Lung microvascular endothelial cell (primary cell): ENCODE measurements at regions not wholly inside any gene's neighbourhood (a gene's known extent, or its start where the extent isn't known, plus 50 kb on each side); places are given as distances from the start of the nearest gene placed in this dataset.

Source experiments
- DNase-seq, 2 donors: peaks; one replicate each; pipeline versions ENCODE4 v3.0.0 to v3.0.0-alpha.2; 2010; ENCODE audit warnings: low read depth in 2 of 2

DNA sequence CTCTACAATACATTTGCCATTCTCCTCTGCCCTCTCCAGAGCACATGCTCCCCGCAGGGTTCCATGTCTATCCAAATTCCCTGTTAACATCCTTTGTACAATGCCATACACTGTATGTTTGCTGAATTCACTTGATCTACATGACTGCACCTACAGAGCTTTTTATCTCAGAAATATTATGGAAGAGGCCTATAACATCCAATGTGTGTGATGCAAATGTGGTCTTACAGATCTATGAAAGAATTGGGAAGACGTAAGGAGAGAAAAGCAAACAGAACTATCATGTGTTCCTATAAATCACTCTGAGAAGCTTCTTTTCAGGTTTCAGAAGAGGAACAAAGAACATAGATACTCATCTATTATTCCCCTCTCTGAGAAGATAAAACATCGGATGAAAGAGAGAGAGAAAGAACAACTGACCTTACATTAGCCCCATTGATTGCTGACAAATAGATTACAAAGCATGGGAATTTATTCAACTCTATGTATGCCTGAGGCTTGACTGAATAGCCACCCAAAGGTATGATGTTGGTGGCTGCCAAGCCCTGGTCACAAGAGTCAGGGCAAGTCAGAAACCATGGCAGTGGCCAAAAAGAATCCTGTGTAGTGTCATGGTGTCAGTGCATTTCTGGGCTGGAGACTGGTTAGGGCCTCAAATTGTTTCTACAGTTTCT lies 425.2 kb downstream of the FOXO1 start:
- no peak for DNase-seq

GRCh38 chr13:40243047-40243446 lies 423.4 kb downstream of the FOXO1 start:
- no peak for DNase-seq

DNA sequence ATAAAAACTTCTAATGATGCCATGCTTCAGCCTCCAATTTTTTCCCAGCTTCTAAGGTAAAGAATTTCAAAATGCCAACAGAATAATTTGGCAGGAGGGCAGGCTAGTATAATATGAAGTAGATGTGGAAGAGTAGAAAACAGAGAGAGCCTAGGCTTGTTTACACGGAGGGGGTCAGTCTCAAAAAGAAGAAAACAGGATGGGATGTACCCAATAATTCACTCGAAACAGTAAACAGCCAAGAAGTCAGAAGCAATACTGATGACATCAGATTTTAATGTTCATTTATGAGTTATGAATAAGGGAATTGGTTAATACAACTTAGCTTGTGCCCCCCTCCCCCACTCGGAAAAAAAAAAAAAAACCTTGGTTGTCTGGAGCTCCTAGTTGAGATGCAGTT lies 422.5 kb downstream of the FOXO1 start:
- DNase-seq, result no peak

DNA sequence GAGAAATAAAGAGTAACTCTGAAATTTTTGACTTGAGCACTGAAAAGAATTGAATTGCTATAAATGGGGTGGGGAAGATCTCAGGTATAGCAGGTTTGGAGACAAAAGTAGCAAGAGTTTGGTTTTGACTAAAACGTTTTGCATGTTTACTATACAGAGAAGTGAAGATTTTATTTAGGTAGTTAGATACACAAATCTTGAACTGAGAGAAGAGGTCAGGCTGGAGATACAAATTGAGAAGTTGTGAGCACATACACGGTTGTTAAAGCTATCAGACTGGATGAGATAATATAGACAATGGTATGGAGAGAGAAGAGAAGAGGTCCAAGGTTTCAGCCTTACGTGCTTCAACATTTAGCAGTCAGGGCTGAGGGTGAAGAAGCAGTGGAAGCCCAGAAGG lies 420.9 kb downstream of the FOXO1 start:
- DNase-seq, result no peak

DNA sequence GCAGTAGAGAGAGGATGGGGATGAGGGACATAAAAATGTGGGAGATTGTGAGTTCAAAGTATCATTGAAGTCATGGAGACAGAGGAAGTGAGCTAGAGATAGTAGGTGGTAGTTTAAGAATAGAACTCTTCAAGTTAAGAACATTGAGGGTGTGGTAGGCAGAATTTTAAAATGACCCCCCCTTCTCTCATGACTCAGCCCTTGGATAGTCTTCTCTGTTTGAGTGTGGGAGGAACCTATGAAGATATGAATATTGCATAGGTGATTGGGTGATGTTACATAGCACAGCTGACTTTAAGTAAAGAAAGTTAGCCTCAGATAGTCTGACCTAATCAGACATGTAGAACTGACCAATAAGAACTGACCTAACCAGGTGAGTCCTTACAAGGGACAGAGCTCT lies 418.6 kb downstream of the FOXO1 start:
- DNase-seq, result no peak

- peak in 1 of 2 donors; percentile 22 for DNase-seq
Observed at GRCh38 chr13:40251343-40252032, 415.0 kb downstream of the FOXO1 start.

- DNase-seq, result no peak
Observed at GRCh38 chr13:40252241-40252640, 414.2 kb downstream of the FOXO1 start.

- DNase-seq, result no peak
Observed at GRCh38 chr13:40252676-40253075, 413.8 kb downstream of the FOXO1 start.

DNA sequence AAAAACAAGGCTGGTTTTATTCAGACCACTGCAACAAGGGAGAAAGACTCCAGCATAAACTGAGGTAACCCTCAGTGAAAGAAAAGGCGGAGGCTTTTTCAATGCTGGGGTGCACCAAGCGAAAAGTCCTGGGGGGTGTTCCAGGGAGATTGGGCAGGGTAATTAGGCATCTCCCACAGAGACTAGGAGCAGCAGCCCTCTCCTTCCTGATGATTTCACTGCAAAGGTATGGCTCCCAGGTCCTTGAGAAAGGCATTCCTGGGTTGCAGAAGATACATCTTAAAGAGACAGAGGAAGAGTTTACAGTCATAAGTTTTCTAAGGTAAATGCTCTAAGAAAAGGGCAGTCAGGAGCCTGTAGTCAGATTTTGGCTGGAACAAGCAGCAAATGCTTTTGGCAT lies 412.0 kb downstream of the FOXO1 start:
- no peak for DNase-seq

DNA sequence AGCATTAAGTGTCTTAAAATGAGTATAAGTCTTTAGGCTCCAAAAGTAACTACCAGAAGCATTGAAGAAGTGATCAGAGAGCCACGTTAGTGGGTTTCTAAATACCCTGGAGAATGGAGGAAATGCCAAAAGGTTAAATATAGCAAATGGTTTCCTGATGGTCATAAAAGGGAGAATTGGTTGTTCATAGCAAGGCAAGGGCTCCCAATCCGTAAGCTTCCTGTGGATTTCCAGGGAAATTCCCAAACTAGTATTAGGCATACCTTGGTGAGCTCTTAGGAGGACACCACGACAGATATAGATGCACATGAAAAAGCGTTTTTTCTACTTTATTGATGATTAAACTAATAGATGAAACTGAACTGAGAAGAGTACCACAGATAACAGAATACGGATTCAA lies 410.9 kb downstream of the FOXO1 start:
- peak; percentile 55 to 62 for DNase-seq

DNA sequence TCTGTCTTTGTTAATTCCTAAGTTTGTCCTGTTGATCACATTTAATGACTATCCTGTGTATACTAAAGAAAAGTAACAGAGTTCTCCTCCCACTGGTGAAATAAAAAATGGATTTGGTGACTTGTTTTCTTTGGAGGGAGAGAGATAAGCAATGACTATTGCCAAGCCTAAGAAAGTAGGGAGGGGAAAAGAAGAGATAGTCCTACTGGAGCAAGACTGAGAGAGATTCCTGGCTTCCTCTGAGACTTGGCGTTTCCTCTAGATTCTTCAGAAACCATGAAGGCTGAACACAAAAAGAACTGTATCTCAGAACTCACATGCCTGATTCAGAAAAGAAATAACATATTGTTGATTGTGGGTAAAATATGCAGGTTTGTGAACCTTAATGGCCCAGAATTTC lies 406.5 kb downstream of the FOXO1 start:
- DNase-seq, result no peak

DNA sequence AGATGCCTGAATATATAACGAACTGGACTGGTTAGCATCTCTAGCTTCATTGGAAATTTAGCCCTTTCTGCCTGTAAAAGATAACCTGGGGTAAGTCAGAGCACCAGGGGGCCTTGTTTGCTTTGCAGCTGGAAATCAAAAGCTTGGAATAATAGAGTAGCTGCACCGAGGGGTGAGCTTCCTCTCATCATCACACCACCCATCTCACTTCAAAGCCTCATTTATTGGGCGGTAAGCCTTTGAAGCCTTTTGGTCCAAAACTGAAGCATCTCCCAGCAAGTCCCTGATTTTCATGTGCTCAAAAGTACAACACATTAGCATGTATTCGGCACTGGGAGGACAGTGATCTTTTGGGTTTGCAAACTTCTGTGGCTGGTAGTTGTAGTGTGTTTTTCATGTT lies 405.1 kb downstream of the FOXO1 start:
- no peak for DNase-seq

- DNase-seq, result no peak
Observed at GRCh38 chr13:40261947-40262346, 404.5 kb downstream of the FOXO1 start.

DNA sequence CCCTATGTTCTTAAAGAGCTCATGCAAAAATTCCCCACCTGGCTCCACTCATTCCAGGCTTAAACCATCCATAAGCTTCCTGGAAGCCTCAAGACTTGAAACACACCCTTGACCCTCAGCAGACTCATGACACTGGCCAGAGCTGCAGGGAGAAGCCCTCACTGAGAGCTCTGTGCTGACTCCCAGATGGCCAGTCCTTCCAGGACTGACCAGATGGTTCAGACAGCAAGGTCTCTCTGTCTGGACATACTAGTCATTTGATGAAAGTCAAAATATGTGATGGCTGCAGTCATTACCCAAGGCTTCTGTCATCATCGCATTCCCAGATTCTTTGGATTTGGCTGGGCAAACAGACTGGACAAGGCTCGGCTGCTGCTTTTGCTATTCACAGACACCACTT lies 397.4 kb downstream of the FOXO1 start:
- DNase-seq, result no peak

DNA sequence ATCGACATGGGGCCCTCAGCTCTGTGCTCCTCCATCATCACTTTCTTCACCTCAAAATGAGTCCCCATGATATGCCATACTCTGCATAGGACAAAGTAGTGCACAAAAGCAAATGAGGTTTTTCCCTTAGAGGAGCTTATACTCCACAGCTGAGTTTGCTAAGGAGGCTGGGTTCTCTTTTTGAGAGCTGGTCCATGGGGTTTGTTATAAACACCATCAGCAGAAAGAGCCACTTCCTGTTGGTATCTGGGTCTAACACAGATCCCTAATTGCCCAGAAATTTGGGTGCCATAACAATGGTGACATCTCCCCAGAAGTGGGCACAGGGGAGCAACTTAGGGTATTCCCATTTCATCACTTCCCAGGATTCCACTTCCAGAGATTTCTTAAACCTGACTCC lies 395.7 kb downstream of the FOXO1 start:
- DNase-seq, result no peak

DNA sequence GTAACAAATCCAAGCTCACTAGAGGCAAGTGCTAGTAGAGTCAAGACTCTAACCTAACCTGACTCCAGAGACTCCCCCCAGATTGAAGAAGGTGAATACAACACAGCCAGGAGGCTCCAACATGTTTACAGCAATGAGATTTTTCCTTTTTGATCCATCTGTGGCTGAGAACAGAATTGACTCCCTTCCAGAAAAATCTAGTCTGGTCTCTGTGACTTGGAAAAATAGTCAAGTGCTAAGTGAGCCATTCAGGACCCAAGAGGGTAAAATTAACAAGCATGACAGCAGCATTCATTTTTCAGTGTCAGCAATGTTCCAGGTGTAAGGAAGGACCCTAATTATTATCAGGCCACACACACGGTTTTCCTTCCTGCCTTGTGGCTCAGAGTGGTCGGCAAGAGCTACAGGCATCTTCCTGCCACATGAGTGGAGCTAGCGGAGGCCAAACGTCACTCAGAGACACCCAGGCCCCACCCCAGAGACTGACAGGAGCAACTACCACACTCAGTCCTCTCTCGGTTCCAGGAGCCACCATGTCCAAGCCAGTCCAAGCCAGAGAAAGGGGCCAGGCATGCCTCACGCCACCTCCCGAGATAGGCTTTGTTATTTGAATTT lies 395.1 kb downstream of the FOXO1 start:
- DNase-seq, result peak; percentile 80 to 89

- peak; percentile 51 to 60 for DNase-seq
Observed at GRCh38 chr13:40271931-40272775, 394.3 kb downstream of the FOXO1 start.

- DNase-seq, result no peak
Observed at GRCh38 chr13:40272776-40273139, 393.7 kb downstream of the FOXO1 start.

DNA sequence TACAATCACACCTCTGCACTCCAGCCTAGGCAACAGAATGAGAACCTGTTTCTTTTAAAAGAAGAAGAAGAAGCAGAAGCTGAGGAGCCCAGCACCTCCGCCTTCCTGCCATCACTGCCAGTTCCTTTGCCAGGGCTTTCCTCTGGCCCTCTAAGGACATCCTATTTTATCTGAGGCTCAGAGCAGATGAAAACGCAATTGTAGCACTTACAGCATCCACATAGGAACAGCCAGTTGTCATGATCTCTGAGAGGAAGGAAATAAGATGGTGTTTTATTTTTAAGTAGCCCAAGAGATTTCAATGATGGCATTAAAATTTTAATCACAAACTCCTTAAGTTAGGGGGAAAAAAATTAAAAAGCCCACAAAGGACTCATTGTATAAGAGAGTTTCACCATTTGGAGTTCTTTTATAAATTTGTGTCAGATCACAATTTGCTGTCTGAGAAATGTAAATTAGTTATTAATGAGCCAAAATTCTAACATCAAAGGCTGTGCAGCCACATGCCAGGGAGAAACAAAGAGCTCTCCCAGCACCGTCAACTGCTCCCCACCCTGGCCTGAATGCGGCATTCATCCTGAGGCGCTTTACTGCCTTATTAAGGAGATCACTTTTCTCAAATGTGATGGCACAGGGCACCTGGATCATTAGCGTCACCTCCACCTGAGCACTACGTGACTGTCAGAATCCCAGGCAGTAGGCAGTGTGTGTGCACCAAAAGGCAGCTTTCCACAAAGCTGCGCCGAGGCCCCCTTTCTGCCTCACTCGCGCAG lies 393.0 kb downstream of the FOXO1 start:
- DNase-seq, result no peak

- DNase-seq, result no peak
Observed at GRCh38 chr13:40274103-40274502, 392.3 kb downstream of the FOXO1 start.

DNA sequence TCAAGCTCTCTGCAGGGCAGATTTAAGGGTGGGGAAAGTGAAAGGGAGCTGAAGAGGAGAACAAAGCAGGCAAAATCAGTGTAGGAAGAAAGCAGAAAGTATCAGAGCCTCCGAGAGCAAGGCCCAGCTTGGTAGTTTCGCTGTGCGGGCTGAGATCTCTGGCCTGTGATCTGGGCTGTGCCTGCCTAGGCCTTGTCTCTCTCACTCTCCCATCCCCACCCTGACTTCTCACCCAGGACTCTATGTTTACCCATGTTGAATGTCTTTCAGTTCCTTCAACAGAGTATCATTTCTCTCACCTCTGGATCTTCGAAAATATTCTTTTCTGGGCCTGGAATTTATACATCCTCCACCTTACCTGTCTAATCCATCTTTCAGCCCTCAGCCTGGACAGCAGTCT lies 391.3 kb downstream of the FOXO1 start:
- no peak for DNase-seq
